Activated naive CD4-positive, alpha-beta T cell treated with anti-CD3 and anti-CD28 coated beads, Interleukin-2, amount 10 ng/mL, durations not matched to agents 7 days and 5 days (primary cell): ENCODE measurements at regions not wholly inside any gene's neighbourhood (a gene's known extent, or its start where the extent isn't known, plus 50 kb on each side); places are given as distances from the start of the nearest gene placed in this dataset.
"Not testable (repeated sequence)": the region's sequence is repeated elsewhere in the genome, so short reads cannot be mapped to it uniquely, and the experiment has no call there.

Source experiments
- CTCF ChIA-PET: fragments of 350-600 bp; sonication (Branson Sonifier 250); formaldehyde crosslinking; loops from one replicate; lab custom pipeline; 2021; ENCODE audit warnings: antibody characterized with exemption; lab: Charles Lee
- DNase-seq: peaks from one replicate; pipeline ENCODE4 v3.0.0-alpha.2; 2020
- H3K27ac Mint-ChIP-seq: one replicate; pipeline ENCODE4 v1.8.0; 2021; ENCODE audit warnings: mild to moderate bottlenecking, moderate library complexity, mixed read lengths
- H3K27me3 Mint-ChIP-seq: one replicate; pipeline ENCODE4 v1.8.0; 2021; ENCODE audit warnings: mild to moderate bottlenecking, mixed read lengths
- H3K36me3 Mint-ChIP-seq: one replicate; pipeline ENCODE4 v1.8.0; 2021; ENCODE audit warnings: mixed read lengths
- H3K4me1 Mint-ChIP-seq: one replicate; pipeline ENCODE4 v1.8.0; 2021; ENCODE audit warnings: mixed read lengths
- H3K4me3 Mint-ChIP-seq: one replicate; pipeline ENCODE4 v1.8.0; 2021; ENCODE audit warnings: mild to moderate bottlenecking, moderate library complexity, mixed read lengths
- H3K9me3 Mint-ChIP-seq: one replicate; pipeline ENCODE4 v1.8.0; 2021; ENCODE audit warnings: mixed read lengths

DNA sequence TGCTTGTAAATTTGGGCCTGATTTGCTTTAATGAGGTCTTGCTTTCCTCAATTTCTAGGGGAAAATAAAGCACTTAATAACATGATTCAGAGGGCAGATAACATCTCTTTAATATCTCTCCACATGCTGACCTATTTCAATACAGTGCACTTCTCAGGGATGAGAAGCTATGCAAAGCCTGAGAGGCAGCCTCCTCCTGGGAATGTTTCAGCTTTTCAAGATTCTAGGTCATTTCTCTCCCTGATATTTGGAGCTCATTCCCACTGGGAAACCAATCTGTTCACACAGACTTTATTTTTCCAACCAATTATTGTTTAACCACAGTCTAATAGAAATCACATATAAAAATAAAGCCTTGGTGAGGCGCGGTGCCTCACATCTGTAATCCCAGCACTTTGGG lies 67.0 kb upstream of the LSAMP start:
- Mint-ChIP-seq H3K4me3 (no peak overlapping the region), H3K27ac (no peak overlapping the region), H3K36me3 (no peaks in the 10 kb centered on the region), H3K4me1 (no peaks in the 10 kb centered on the region), H3K27me3 (no peaks in the 10 kb centered on the region), H3K9me3 (no peaks in the 10 kb centered on the region)
- no peak for DNase-seq
- CTCF ChIA-PET = no interaction called here

DNA sequence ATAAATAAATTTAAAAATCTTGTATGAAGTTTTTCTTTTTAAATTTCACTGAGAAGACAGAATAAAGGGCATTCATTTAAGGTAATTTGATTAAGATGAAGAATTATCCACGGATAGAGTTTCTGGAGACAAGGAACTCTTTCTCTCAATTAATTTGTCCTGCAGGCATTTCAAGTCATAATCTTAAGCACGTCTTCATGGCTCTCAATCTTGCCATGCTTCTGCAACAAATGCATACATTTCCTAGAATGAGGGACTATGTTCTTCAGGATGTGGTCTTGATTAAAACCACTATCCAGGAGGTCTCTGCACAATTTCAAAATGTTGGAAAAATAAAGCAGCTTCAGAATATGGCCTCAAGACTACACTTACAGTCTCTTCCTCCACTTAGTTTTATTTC lies 67.6 kb upstream of the LSAMP start:
- no peaks in the 10 kb centered on the region for H3K36me3 Mint-ChIP-seq

DNA sequence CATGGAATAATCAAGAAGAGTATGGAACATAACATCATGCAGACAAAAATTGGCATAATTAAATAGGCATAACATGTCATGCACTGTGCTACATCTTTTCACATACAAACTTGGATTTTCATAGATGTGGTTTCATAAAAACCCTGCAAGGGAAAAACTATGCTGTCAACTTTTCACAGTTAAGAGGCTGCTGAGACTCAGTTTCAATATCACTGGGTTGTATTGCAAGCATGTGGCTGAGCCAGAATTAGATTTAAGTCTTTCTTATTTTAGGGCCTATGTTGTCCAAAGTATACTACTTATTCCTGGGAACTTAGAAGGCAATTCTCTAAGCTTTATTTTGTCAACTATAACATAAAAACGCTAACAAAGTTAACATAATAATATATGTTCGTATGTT lies 70.7 kb upstream of the LSAMP start:
- no peaks in the 10 kb centered on the region for H3K36me3 Mint-ChIP-seq
- CTCF ChIA-PET = no interaction called here

More for the DNA sequence above, 67.6 kb upstream of the LSAMP start:
- no peak overlapping the region for H3K27ac Mint-ChIP-seq
- H3K4me1 Mint-ChIP-seq = no peaks in the 10 kb centered on the region
- CTCF ChIA-PET = no interaction called here
- H3K27me3 Mint-ChIP-seq = no peaks in the 10 kb centered on the region
- no peaks in the 10 kb centered on the region for H3K9me3 Mint-ChIP-seq
- no peak overlapping the region for H3K4me3 Mint-ChIP-seq
- DNase-seq = no peak

DNA sequence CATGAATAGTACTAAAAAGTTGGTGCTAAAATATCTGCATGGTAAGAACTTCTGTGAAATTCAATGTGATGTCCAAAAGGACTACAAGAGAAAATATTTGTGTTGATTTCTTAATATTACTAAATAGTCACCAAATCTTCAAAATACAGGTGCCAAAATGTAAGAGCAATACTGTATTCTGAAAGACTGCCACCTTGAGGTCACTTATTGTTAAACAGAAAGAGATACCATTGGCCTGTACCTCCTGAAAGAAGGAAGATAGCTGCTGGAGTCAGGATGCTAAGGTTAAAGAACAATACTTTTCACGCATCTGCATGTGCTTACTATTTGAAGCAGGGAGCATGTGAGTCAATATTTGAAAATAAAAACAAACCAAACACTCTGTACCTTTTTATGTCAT lies 72.0 kb upstream of the LSAMP start:
- no peak for DNase-seq
- no peaks in the 10 kb centered on the region for H3K27me3 Mint-ChIP-seq
- peaks cover 4% of the 10 kb centered on the region for H3K9me3 Mint-ChIP-seq
- H3K27ac Mint-ChIP-seq = no peak overlapping the region
- H3K4me3 Mint-ChIP-seq = no peak overlapping the region
- H3K36me3 Mint-ChIP-seq = no peaks in the 10 kb centered on the region
- H3K4me1 Mint-ChIP-seq = no peaks in the 10 kb centered on the region
- CTCF ChIA-PET = no interaction called here

More for the DNA sequence above, 70.7 kb upstream of the LSAMP start:
- Mint-ChIP-seq H3K27me3 (no peaks in the 10 kb centered on the region), H3K27ac (no peak overlapping the region), H3K4me3 (no peak overlapping the region), H3K4me1 (no peaks in the 10 kb centered on the region), H3K9me3 (no peaks in the 10 kb centered on the region)
- DNase-seq = no peak

DNA sequence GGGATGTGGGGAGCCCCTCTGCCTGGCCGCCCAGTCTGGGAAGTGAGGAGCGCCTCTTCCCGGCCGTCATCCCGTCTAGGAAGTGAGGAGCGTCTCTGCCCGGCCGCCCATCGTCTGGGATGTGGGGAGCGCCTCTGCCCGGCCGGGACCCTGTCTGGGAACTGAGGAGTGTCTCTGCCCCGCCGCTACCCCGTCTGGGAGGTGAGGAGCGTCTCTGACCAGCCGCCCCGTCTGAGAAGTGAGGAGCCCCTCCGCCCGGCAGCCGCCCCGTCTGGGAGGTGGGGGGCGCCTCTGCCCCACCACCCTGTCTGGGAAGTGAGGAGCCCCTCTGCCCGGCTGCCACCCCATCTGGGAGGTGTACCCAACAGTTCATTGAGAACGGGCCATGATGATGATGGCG lies 73.8 kb upstream of the LSAMP start:
- CTCF ChIA-PET, H3K9me3 Mint-ChIP-seq, H3K4me3 Mint-ChIP-seq, H3K27me3 Mint-ChIP-seq, H3K4me1 Mint-ChIP-seq, H3K36me3 Mint-ChIP-seq, DNase-seq, H3K27ac Mint-ChIP-seq: not testable (repeated sequence)

DNA sequence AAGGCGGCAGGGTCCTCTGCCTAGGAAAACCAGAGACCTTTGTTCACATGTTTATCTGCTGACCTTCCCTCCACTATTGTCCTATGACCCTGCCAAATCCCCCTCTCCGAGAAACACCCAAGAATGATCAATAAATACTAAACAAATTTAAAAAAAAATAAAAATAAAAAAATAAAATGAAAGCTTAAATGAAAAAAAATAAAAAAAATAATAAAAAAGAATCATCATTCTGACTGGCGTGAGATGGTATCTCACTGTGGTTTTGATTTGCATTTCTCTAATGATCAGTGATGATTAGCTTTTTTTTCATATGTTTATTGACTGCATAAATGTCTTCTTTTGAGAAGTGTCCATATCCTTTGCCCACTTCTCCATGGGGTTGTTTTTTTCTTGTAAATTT lies 74.5 kb upstream of the LSAMP start:
- H3K4me1 Mint-ChIP-seq, H3K4me3 Mint-ChIP-seq, H3K9me3 Mint-ChIP-seq: not testable (repeated sequence)

DNA sequence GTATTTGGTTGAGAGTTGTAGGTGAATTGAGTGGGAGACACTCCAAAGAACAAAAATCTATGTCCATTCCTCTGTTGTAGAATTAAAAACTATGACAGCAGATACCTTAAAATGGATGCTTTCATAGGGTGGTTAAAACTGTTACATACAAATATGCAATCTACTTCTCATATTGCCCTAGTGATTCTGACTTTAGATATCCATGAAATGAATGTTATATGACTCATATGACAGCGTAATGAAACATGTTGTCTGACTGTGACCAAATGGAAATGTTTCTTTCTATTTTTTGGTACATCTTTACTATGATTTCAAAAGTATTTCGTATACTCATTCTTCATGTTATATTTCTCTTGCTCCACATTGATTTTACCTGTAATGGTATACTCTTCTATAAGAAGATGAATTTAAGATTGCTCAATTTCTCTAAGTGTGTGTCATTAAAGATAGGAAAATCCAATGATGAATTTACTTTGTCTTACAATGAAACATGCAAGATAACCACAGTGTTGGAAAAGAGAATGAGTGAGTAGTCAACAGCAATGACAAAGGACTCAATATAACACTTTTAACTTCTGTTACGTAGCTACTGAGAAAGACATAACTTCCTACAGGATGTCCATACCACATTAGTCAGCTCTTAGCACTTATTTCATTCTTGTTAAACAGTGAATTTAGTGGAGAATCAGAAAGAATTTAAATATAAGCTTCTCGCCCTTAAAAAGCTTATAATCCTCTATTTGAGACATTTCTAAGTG lies 79.3 kb upstream of the LSAMP start:
- DNase-seq = no peak
- CTCF ChIA-PET = no interaction called here
- Mint-ChIP-seq H3K27ac (no peak overlapping the region), H3K36me3 (no peaks in the 10 kb centered on the region), H3K4me3 (no peak overlapping the region), H3K4me1 (no peaks in the 10 kb centered on the region), H3K27me3 (no peaks in the 10 kb centered on the region), H3K9me3 (peaks cover 7% of the 10 kb centered on the region)

More for the DNA sequence above, 74.5 kb upstream of the LSAMP start:
- H3K36me3 Mint-ChIP-seq, H3K27ac Mint-ChIP-seq, DNase-seq, CTCF ChIA-PET, H3K27me3 Mint-ChIP-seq: not testable (repeated sequence)

DNA sequence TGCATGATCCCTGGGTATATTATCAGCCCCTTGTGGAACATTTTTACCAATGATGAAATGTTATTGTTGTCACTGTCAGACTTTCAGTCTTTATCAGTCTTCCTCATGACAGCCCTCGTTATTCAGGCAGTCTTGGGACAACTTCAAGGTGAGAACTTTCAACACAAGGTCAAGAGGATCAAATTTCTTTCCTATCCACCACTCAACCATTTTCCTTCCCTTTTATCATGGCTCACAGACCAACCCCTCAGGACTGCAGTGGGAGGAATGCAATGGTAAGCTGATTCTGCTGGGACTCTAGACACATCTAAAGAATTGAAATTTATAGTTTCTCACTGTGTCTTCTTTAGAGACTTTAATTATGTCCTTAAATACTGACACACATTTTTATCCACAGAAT lies 107.0 kb upstream of the LSAMP start:
- H3K4me1 Mint-ChIP-seq = no peaks in the 10 kb centered on the region
- no peak overlapping the region for H3K4me3 Mint-ChIP-seq
- H3K36me3 Mint-ChIP-seq = no peaks in the 10 kb centered on the region
- no peaks in the 10 kb centered on the region for H3K9me3 Mint-ChIP-seq
- CTCF ChIA-PET = no interaction called here
- H3K27me3 Mint-ChIP-seq = no peaks in the 10 kb centered on the region
- H3K27ac Mint-ChIP-seq = no peak overlapping the region
- no peak for DNase-seq

DNA sequence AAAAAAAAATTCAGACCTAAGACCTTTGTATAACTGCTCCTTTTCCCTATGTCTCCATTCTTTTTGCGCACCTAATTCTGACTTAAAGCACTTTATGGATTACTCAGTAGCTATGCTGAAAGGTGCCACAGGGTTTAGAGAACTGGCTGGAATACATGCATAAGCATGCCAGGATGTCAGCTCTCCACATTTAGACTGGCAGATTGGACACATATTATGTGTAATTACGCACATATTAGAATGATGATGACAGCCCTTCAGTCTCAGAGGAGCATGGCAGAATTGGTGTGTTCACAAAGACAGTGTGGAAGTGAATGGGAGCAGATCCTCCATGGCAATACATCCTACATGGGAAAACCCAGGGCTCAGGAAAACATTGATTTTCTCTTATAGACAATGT lies 108.1 kb upstream of the LSAMP start:
- CTCF ChIA-PET = no interaction called here
- Mint-ChIP-seq H3K4me3 (no peak overlapping the region), H3K27me3 (no peaks in the 10 kb centered on the region), H3K36me3 (no peaks in the 10 kb centered on the region), H3K27ac (no peak overlapping the region), H3K9me3 (no peaks in the 10 kb centered on the region), H3K4me1 (no peaks in the 10 kb centered on the region)
- no peak for DNase-seq

DNA sequence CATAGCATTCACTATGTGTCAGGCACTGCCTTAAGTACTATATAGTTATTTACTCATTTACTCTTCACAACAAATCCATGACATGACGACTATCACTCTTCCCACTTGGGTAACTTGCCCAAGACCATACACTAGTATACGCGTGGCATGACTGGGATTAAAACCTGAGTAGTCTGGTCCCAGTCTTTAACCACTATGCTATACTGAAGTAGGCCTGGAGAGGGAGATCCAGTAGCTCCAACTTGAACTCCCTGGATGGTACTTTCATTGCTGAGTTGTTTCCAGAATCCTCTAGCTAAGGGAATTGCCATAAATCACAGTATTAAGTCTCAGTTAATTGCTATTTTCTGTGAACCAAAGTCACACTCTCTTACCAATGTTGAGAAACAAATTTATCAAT lies 116.2 kb upstream of the LSAMP start:
- Mint-ChIP-seq H3K4me1 (no peaks in the 10 kb centered on the region), H3K4me3 (no peak overlapping the region), H3K27ac (no peak overlapping the region), H3K36me3 (no peaks in the 10 kb centered on the region), H3K9me3 (peaks cover 4% of the 10 kb centered on the region), H3K27me3 (no peaks in the 10 kb centered on the region)
- CTCF ChIA-PET = interaction anchor here (0.7 kb wide), 1 partner anchor 38 kb away, joined by 3 read pairs; no protein-coding TSS in a partner anchor
- no peak for DNase-seq

DNA sequence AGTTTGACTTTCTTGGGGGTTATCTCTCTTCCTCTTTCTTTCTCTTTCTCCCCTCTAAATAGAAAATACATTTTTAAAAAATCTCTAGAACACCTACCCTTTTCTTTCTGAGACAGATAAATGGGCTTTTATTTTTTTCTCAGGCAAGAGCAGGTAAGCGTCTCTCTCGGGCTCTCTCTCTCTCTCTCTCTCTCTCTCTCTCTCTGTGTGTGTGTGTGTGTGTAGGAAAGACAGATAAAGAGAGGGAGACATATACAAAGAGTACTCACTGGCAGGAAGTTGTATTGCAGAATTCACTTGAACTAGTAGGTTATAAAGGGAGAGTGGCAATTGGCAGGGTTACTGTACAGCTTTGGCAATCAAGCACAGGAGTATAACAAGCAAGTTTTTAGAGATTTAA lies 118.1 kb upstream of the LSAMP start:
- H3K4me1 Mint-ChIP-seq = no peaks in the 10 kb centered on the region
- CTCF ChIA-PET = no interaction called here

DNA sequence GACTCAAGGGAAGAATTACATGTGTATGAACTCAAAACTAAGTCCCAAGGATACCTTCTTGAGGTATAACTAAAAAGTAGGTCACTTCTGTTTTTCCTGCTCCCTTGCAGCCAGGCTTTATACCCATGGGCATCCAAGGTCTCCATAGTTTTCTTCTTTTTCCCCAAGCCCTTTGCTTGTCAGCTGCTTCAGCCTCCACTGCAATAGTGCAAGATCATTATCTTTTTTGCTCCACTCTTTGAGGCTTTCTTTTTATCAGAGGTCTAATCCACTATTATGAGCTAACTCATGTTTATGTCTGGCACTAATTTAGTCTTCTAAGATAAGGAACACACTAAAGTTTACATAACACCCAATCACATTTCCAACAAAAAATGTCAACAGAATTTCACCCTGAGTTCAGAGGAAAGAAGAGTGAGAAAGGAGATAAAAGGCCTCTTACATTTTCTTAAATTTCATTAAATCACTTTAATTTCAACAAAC lies 121.2 kb upstream of the LSAMP start:
- no peak for DNase-seq
- Mint-ChIP-seq H3K27ac (no peak overlapping the region), H3K36me3 (no peaks in the 10 kb centered on the region), H3K4me1 (no peaks in the 10 kb centered on the region), H3K27me3 (no peaks in the 10 kb centered on the region), H3K9me3 (no peaks in the 10 kb centered on the region), H3K4me3 (no peak overlapping the region)
- CTCF ChIA-PET = no interaction called here

More for the DNA sequence above, 118.1 kb upstream of the LSAMP start:
- H3K4me3 Mint-ChIP-seq = no peak overlapping the region
- H3K9me3 Mint-ChIP-seq = peaks cover 4% of the 10 kb centered on the region
- no peaks in the 10 kb centered on the region for H3K36me3 Mint-ChIP-seq
- no peak for DNase-seq
- no peak overlapping the region for H3K27ac Mint-ChIP-seq
- H3K27me3 Mint-ChIP-seq = no peaks in the 10 kb centered on the region

DNA sequence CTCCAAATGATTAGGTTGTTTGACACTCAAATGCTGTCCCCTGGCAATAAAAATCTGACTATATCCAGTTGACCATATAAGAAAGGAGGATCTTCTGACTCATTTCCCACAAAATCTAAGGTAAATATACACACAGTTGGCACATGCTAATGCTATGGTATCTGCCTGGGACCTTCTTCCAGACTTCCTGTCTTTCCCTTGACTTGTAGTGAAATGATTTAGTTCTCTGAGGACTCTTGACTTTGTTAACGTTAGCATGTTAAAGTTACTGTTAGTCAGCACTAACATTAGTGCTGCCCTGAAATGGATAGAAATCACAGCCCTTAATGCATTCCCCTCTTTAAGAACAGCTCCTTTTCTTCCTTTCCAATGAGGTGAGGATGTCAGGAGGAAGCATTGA lies 124.3 kb upstream of the LSAMP start:
- Mint-ChIP-seq H3K36me3 (no peaks in the 10 kb centered on the region), H3K4me3 (no peak overlapping the region)
- CTCF ChIA-PET = no interaction called here

DNA sequence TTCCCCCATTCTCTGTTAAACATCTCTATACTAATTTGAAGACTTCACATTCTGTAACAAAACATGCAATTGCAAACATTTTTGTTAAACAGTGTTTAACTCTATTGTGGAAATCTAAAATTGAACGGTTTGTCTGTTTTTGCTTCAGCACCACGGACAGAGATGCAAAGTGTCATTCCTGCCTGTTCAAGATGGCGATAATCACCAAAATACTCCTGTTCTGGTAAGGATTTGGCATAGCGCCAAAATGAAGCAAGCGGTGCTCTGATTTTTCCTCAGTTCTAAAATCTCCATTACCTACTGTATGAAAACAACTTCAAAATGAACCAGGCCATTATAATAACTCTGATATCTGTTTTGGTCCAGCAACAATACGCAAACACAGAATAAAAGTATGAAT lies 129.7 kb upstream of the TUSC7 start:
- Mint-ChIP-seq H3K27me3 (no peaks in the 10 kb centered on the region), H3K4me1 (no peaks in the 10 kb centered on the region), H3K27ac (no peak overlapping the region), H3K4me3 (no peak overlapping the region), H3K9me3 (peaks cover 4% of the 10 kb centered on the region), H3K36me3 (no peaks in the 10 kb centered on the region)
- no peak for DNase-seq
- CTCF ChIA-PET = no interaction called here

More for the DNA sequence above, 124.3 kb upstream of the LSAMP start:
- Mint-ChIP-seq H3K9me3 (peaks cover 12% of the 10 kb centered on the region), H3K4me1 (no peaks in the 10 kb centered on the region), H3K27ac (no peak overlapping the region), H3K27me3 (no peaks in the 10 kb centered on the region)
- DNase-seq = no peak

DNA sequence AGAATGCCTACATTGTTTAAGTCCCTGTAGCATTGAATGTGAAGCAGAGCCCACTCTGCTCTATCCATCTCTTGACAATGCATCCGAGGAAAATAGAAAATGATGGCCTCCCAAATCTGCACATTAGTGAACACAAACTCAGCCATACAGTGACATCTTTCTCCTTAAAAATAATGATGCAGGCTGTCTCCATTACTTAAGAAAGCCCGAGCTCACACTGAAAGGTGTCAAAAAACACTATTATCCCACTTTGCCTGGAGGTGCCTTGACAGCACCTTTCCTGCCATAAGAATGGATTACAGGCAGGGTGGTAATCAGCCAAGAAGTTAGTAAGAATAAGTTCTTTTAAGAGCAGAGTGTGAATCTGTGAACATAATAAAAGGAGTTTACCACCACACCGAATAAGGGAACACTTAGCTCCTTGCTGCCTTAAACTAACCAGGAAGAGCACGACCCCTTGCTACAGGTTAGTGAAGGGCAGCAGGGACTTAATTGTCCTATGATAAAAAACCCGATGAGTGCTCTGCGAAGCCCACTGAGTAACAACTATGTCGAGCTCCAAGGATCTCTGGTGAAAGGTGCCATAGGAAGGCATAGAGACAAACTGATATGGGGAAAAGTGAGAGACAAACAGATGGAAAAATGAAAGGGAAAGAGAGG lies 123.2 kb upstream of the TUSC7 start:
- no peaks in the 10 kb centered on the region for H3K27me3 Mint-ChIP-seq
- no peaks in the 10 kb centered on the region for H3K9me3 Mint-ChIP-seq
- no peaks in the 10 kb centered on the region for H3K36me3 Mint-ChIP-seq
- no peak overlapping the region for H3K4me3 Mint-ChIP-seq
- CTCF ChIA-PET = no interaction called here
- H3K4me1 Mint-ChIP-seq = no peaks in the 10 kb centered on the region
- DNase-seq = no peak
- no peak overlapping the region for H3K27ac Mint-ChIP-seq
